Panc1 (cell line): ENCODE measurements at regions not wholly inside any gene's neighbourhood (a gene's known extent, or its start where the extent isn't known, plus 50 kb on each side); places are given as distances from the start of the nearest gene placed in this dataset.

Experiments
- CTCF ChIP-seq: fragments of 450-650 bp; IDR thresholded peaks from 2 replicates; pipeline ENCODE4 v1.5.1; 2017; ENCODE audit warnings: mild to moderate bottlenecking
- POLR2AphosphoS5 ChIP-seq: IDR thresholded peaks from 2 replicates; pipeline ENCODE4 v1.6.1; 2012; ENCODE audit warnings: mild to moderate bottlenecking, low read depth, low read length, moderate library complexity

DNA sequence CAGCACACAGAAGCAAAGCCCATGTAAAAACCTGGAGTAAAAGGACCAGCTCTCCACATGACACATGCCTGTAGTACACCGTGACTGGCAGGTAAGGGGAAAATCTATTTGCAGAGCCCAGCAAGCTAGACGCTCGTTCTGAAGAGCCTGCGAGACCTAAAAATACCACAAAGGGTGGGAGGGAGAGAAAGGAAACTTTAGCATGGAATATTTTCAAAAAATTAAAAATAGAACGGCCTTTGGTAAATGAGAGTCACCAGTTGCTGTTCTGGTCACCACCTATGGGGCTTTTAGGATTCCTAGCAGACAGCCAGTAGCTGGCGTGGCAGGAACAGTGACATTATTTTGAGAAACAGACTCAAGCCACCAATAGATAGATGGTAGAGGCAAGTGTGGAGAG is 115.5 kb downstream of the MID1IP1 start:
- TF ChIP-seq CTCF (no peak), POLR2AphosphoS5 (no peak)
